ENCODE measurements at regions not wholly inside any gene's neighbourhood (a gene's known extent, or its start where the extent isn't known, plus 50 kb on each side); places are given as distances from the start of the nearest gene placed in this dataset.

DNA sequence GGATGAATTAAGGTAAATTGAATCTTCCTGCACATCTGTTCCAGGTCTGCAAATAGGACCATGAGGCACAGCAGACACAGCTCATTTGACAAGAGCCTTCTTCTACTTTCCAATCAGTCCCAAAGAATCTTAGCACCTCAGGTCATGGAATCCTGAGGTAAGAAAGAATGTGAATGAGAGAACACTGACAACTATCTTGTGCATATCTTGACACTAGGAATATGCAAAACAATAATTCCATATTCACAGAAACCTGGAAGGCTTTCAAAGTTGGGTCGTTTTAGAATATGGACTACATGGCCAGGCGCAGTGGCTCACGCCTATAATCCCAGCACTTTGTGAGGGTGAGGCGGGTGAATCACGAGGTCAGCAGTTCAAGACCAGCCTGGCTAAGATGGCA lies 1009.4 kb upstream of the GOT2 start:
- no peak for TF ChIP-seq CTCF (IDR thresholded peaks at IDR 0.05; ENCODE audit: control insufficient read depth, extremely low read depth, insufficient read depth)
- H3K4me3 ChIP-seq (ENCODE audit: low read depth, low read length) = no peak overlapping the region
- DNase-seq (ENCODE audit: low read depth) = no peak

DNA sequence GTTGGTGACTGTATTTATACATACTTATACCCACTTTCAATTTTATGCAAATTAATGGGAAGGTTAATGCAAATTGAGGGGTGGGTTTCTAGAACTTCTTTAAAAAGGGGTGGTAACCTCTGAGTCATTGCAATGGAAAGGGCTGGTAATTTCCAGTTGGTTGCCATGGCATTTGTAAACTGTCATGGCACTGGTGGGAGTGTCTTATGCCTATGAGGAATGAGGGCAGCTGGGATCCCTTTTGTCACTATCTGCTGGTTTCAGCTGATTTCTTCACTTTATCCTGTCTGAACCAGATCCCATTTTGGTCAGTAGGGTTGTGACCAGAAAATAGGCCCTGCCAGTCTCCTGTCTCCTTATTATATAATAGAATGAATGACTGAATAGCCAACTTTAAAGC lies 1006.7 kb upstream of the GOT2 start:
- no peak for DNase-seq (ENCODE audit: low read depth)
- no peak for TF ChIP-seq CTCF (IDR thresholded peaks at IDR 0.05; ENCODE audit: control insufficient read depth, extremely low read depth, insufficient read depth)
- no peak overlapping the region for H3K4me3 ChIP-seq (ENCODE audit: low read depth, low read length)

GRCh38 chr16:59737274-59737673 lies 1003.2 kb upstream of the GOT2 start:
- no peak for TF ChIP-seq CTCF (IDR thresholded peaks at IDR 0.05; ENCODE audit: control insufficient read depth, extremely low read depth, insufficient read depth)
- no peak overlapping the region for H3K4me3 ChIP-seq (ENCODE audit: low read depth, low read length)
- DNase-seq (ENCODE audit: low read depth) = no peak

DNA sequence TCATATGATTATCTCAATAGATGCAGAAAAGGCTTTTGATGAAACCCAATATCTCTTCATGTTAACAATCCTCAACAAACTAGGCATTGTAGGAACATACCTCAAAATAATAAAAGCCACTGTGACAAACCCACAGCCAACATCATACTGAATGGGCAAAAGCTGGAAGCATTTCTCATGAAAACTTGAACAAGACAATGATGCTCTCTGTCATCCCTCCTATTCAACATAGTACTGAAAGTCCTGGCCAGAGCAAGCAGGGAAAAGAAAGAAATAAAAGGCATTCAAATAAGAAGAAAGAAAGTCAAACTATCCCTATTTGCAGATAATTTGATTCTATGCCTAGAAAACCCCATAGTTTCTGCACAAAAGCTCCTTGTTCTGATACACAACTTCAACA lies 999.2 kb upstream of the GOT2 start:
- no peak overlapping the region for H3K4me3 ChIP-seq (ENCODE audit: low read depth, low read length)
- DNase-seq (ENCODE audit: low read depth) = no peak
- TF ChIP-seq CTCF (IDR thresholded peaks at IDR 0.05; ENCODE audit: control insufficient read depth, extremely low read depth, insufficient read depth) = no peak

- no peak overlapping the region for H3K4me3 ChIP-seq (ENCODE audit: low read depth, low read length)
- no peak for TF ChIP-seq CTCF (IDR thresholded peaks at IDR 0.05; ENCODE audit: control insufficient read depth, extremely low read depth, insufficient read depth)
- no peak for DNase-seq (ENCODE audit: low read depth)
Measured at GRCh38 chr16:59729613-59730012, 995.5 kb upstream of the GOT2 start.

DNA sequence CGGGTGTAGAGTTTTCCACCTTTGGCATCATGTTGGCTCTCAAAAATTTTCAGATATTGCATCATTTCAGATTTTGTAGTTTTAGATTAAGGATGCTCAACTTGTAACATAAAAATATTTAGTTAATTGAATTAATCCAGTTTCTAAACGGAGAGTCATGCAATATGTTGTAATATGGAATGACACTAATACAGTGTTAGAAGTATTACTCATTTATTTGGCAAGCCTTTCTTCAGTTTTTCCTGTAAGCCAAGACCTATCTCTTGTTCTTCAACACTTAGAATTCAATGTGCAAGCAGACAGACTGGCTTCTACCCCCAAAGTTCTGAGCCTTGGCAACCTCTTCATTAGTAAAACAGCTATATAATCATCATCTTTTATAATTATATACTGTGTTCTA lies 985.0 kb upstream of the GOT2 start:
- H3K4me3 ChIP-seq (ENCODE audit: low read depth, low read length) = no peak overlapping the region
- DNase-seq (ENCODE audit: low read depth) = no peak
- no peak for TF ChIP-seq CTCF (IDR thresholded peaks at IDR 0.05; ENCODE audit: control insufficient read depth, extremely low read depth, insufficient read depth)

DNA sequence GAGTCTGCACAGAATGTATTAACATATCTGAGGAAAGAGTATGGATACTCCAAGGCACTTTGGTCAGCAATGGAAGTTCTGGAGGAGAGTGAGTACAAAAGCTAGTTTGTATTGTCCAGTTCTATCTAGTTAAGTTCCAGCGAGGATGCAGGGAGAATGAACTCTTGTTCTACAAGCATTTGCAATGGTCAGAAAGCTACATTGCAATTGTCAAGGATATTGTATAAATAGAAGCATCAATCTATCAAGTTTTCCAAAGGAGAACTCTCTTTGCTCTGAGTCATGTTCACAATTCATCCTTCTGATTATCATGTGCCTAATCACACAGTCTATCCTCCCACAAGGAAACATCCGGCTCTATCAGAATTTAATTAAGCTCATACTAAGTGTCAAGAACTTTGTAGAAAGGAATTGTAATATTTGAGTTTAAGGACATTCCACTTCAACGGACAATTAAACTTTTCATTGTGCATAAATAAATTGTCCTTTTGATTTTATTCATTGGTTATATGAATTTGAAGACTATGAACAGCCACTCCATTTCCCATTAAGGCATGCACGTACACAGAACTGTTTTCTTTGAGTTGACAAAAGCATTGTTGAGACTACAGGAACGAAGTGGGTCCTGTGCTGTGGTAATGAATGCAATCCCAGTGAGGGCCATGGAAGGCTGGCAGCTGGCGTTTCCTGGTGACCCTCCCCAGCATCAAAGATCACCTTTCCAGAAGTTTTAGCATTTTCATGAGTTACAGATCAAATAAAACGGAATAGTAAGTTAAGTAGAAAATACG lies 973.5 kb upstream of the GOT2 start:
- TF ChIP-seq CTCF (IDR thresholded peaks at IDR 0.05; ENCODE audit: control insufficient read depth, extremely low read depth, insufficient read depth) = no peak
- H3K4me3 ChIP-seq (ENCODE audit: low read depth, low read length) = no peak overlapping the region
- DNase-seq (ENCODE audit: low read depth) = no peak

Data from LNCaP clone FGC (cell line).